DND-41 (cell line): ENCODE measurements at regions not wholly inside any gene's neighbourhood (a gene's known extent, or its start where the extent isn't known, plus 50 kb on each side); places are given as distances from the start of the nearest gene placed in this dataset.

ENCODE experiments used
- ATAC-seq: fragments of 200-7000 bp; cut with Tn5 transposase; 3 replicates; pipeline ENCODE4 v1.9.1; 2021; ENCODE audit warnings: low read depth; ENCODE audit not compliant: insufficient read depth
- DNase-seq: peaks from one replicate; pipeline ENCODE4 v3.0.0-alpha.2; 2020
- H2AFZ ChIP-seq: 2 replicates; pipeline ENCODE4 v1.6.0; 2012; ENCODE audit warnings: low read depth, low read length
- H3K27ac ChIP-seq: 2 replicates; pipeline ENCODE4 v1.5.1; 2012; ENCODE audit warnings: low read length, inconsistent platforms
- H3K27me3 ChIP-seq: fragments of 200-600 bp; sonication (generic); 2 replicates; pipeline ENCODE4 v1.6.0; 2012; ENCODE audit warnings: low read length, mild to moderate bottlenecking, inconsistent platforms; ENCODE audit not compliant: insufficient read depth, poor library complexity
- H3K36me3 ChIP-seq: 2 replicates; pipeline ENCODE4 v1.5.1; 2012; ENCODE audit warnings: low read length, inconsistent platforms; ENCODE audit not compliant: insufficient read depth
- H3K4me1 ChIP-seq: 2 replicates; pipeline ENCODE4 v1.5.1; 2012; ENCODE audit warnings: mild to moderate bottlenecking, low read length; ENCODE audit not compliant: insufficient read depth
- H3K4me2 ChIP-seq: 2 replicates; pipeline ENCODE4 v1.6.0; 2012; ENCODE audit warnings: mild to moderate bottlenecking, moderate library complexity, low read length, inconsistent platforms; ENCODE audit not compliant: insufficient read depth
- H3K4me3 ChIP-seq, 2 experiments: fragments of 200-600 bp in 1 of 2; shearing (Covaris generic) in 1 of 2; 2 replicates each; pipeline ENCODE4 v1.5.1; 2012 to 2016; ENCODE audit warnings: inconsistent platforms in 2 of 2, low read length in 2 of 2, mild to moderate bottlenecking in 2 of 2, low read depth in 1 of 2, moderate library complexity in 1 of 2
- H3K79me2 ChIP-seq: 2 replicates; pipeline ENCODE4 v1.6.0; 2012; ENCODE audit warnings: low read length, inconsistent platforms; ENCODE audit not compliant: insufficient read depth
- H3K9ac ChIP-seq: 2 replicates; pipeline ENCODE4 v1.6.0; 2012; ENCODE audit warnings: low read depth, mild to moderate bottlenecking, inconsistent platforms, low read length, moderate library complexity
- H3K9me3 ChIP-seq: 2 replicates; pipeline ENCODE4 v1.5.1; 2012; ENCODE audit warnings: low read length, moderate library complexity, mild to moderate bottlenecking, inconsistent platforms; ENCODE audit not compliant: insufficient read depth, severe bottlenecking
- H4K20me1 ChIP-seq: 2 replicates; pipeline ENCODE4 v1.6.0; 2012; ENCODE audit warnings: low read length; ENCODE audit not compliant: insufficient read depth
- CTCF ChIP-seq: IDR thresholded peaks from 2 replicates; pipeline ENCODE4 v1.5.1; 2012; ENCODE audit warnings: borderline replicate concordance, low read length, moderate library complexity, mild to moderate bottlenecking; ENCODE audit not compliant: poor library complexity, severe bottlenecking; ENCODE audit errors: extremely low read depth
- EZH2 ChIP-seq: IDR thresholded peaks from 3 replicates; pipeline ENCODE4 v1.6.1; 2012; ENCODE audit warnings: borderline replicate concordance, low read depth, mild to moderate bottlenecking, moderate library complexity, low read length, inconsistent platforms; ENCODE audit not compliant: severe bottlenecking

- Histone ChIP-seq H3K27me3 (no peaks in the 10 kb centered on the region), H3K79me2 (no peaks in the 10 kb centered on the region), H3K9me3 (no peaks in the 10 kb centered on the region), H3K36me3 (no peaks in the 10 kb centered on the region), H3K27ac (no peak overlapping the region), H3K9ac (no peak overlapping the region), H3K4me1 (no peaks in the 10 kb centered on the region), H4K20me1 (no peaks in the 10 kb centered on the region), H3K4me2 (no peak overlapping the region), H2AFZ (no peak overlapping the region), H3K4me3 (no peak overlapping the region)
- DNase-seq, result no peak
- TF ChIP-seq CTCF, result no peak
- ATAC-seq, result no peak
These were observed 154.5 kb upstream of the C1orf87 start for GRCh38 chr1:60228041-60228491.

- Histone ChIP-seq H3K27ac (no peak overlapping the region), H4K20me1 (no peaks in the 10 kb centered on the region), H3K36me3 (no peaks in the 10 kb centered on the region), H3K9ac (no peak overlapping the region), H3K4me3 (no peak overlapping the region), H3K4me1 (no peaks in the 10 kb centered on the region), H3K4me2 (no peak overlapping the region), H2AFZ (no peak overlapping the region), H3K79me2 (no peaks in the 10 kb centered on the region), H3K27me3 (no peaks in the 10 kb centered on the region), H3K9me3 (no peaks in the 10 kb centered on the region)
- TF ChIP-seq EZH2, result no peak
- no peak for TF ChIP-seq CTCF
- DNase-seq (no peak), ATAC-seq (no peak)
These were observed 154.0 kb upstream of the C1orf87 start for GRCh38 chr1:60227601-60228000.

- no peak overlapping the region for H3K27ac ChIP-seq
- no peak for ATAC-seq
- no peaks in the 10 kb centered on the region for H3K9me3 ChIP-seq
- no peaks in the 10 kb centered on the region for H3K4me1 ChIP-seq
- no peaks in the 10 kb centered on the region for H3K36me3 ChIP-seq
- H3K27me3 ChIP-seq, result no peaks in the 10 kb centered on the region
- DNase-seq, result no peak
- TF ChIP-seq EZH2 (no peak), CTCF (no peak)
- H3K79me2 ChIP-seq, result no peaks in the 10 kb centered on the region
- H3K9ac ChIP-seq, result no peak overlapping the region
- no peak overlapping the region for H2AFZ ChIP-seq
- H3K4me3 ChIP-seq, result no peak overlapping the region
- no peak overlapping the region for H3K4me2 ChIP-seq
- H4K20me1 ChIP-seq, result no peaks in the 10 kb centered on the region
These were observed 151.9 kb upstream of the C1orf87 start for GRCh38 chr1:60225486-60225885.

- DNase-seq (no peak), ATAC-seq (no peak)
- Histone ChIP-seq H3K36me3 (no peaks in the 10 kb centered on the region), H4K20me1 (no peaks in the 10 kb centered on the region), H3K9ac (no peak overlapping the region), H2AFZ (no peak overlapping the region), H3K4me2 (no peak overlapping the region), H3K4me3 (no peak overlapping the region), H3K4me1 (no peaks in the 10 kb centered on the region), H3K9me3 (no peaks in the 10 kb centered on the region), H3K79me2 (no peaks in the 10 kb centered on the region), H3K27me3 (no peaks in the 10 kb centered on the region), H3K27ac (no peak overlapping the region)
- TF ChIP-seq CTCF, result no peak
- no peak for TF ChIP-seq EZH2
These were observed 151.0 kb upstream of the C1orf87 start for GRCh38 chr1:60224523-60224922.
